GM12872 (cell line): ENCODE measurements at regions not wholly inside any gene's neighbourhood (a gene's known extent, or its start where the extent isn't known, plus 50 kb on each side); places are given as distances from the start of the nearest gene placed in this dataset.

Experiments used
- CTCF ChIP-seq: IDR thresholded peaks from 3 replicates; pipeline ENCODE4 v1.5.1; 2011; ENCODE audit warnings: low read depth, mild to moderate bottlenecking, low read length, moderate library complexity; ENCODE audit not compliant: insufficient read depth

GRCh38 chr1:88200545-88200944 is 483.5 kb upstream of the PKN2 start:
- TF ChIP-seq CTCF: no peak

GRCh38 chr1:88204111-88204510 is 480.0 kb upstream of the PKN2 start:
- TF ChIP-seq CTCF: no peak

GRCh38 chr1:88204612-88205167 is 479.4 kb upstream of the PKN2 start:
- TF ChIP-seq CTCF: no peak

GRCh38 chr1:88208389-88208788 is 475.7 kb upstream of the PKN2 start:
- TF ChIP-seq CTCF: no peak

- TF ChIP-seq CTCF: no peak
These were observed 473.8 kb upstream of the PKN2 start for GRCh38 chr1:88210103-88210787.

GRCh38 chr1:88216441-88216840 is 467.6 kb upstream of the PKN2 start:
- TF ChIP-seq CTCF: no peak

GRCh38 chr1:88217386-88217785 is 466.7 kb upstream of the PKN2 start:
- no peak for TF ChIP-seq CTCF
